SK-N-SH (cell line): ENCODE measurements at regions not wholly inside any gene's neighbourhood (a gene's known extent, or its start where the extent isn't known, plus 50 kb on each side); places are given as distances from the start of the nearest gene placed in this dataset.
"Not testable (repeated sequence)": the region's sequence is repeated elsewhere in the genome, so short reads cannot be mapped to it uniquely, and the experiment has no call there.

Experiments used
- ELF1 ChIP-seq: IDR thresholded peaks from 2 replicates; pipeline ENCODE4 v1.4.0; 2012
- TEAD4 ChIP-seq: IDR thresholded peaks from 2 replicates; pipeline ENCODE4 v1.4.0; 2012; ENCODE audit warnings: mild to moderate bottlenecking, borderline replicate concordance; ENCODE audit not compliant: insufficient read depth
- TF ChIP-seq, protein P1 (sequence below): fragments of 150-350 bp; IDR thresholded peaks from 2 replicates; pipeline ENCODE4 v1.6.1; 2017; ENCODE audit warnings: antibody characterized with exemption, low read length, low read depth, borderline replicate concordance
- TF ChIP-seq, protein P2 (sequence below): IDR thresholded peaks from 2 replicates; pipeline ENCODE4 v1.4.0; 2012; ENCODE audit warnings: low read depth, borderline replicate concordance

DNA sequence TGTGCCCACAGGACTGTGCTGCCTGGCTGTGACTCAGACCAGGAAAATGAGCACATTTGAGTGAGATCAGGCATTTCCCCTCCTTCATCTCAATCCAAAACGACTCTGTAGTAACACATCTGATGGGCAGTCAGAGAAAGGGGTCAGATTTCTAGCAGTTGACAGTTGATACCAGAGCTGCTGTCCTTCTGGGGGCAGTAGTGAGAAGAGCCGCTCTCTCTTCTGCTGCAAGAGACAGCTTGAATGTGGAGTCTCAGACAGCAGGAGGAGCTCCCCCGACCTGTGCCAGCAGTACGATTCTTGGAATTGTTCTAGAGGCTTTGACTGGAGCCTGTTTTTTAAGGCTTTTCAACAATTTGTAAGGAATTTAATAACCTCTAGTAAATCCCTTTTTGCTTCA, 1413.7 kb downstream of the RPIA start:
- TF ChIP-seq, protein P1, sequence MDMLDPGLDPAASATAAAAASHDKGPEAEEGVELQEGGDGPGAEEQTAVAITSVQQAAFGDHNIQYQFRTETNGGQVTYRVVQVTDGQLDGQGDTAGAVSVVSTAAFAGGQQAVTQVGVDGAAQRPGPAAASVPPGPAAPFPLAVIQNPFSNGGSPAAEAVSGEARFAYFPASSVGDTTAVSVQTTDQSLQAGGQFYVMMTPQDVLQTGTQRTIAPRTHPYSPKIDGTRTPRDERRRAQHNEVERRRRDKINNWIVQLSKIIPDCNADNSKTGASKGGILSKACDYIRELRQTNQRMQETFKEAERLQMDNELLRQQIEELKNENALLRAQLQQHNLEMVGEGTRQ: not testable (repeated sequence)
- TF ChIP-seq, protein P2, sequence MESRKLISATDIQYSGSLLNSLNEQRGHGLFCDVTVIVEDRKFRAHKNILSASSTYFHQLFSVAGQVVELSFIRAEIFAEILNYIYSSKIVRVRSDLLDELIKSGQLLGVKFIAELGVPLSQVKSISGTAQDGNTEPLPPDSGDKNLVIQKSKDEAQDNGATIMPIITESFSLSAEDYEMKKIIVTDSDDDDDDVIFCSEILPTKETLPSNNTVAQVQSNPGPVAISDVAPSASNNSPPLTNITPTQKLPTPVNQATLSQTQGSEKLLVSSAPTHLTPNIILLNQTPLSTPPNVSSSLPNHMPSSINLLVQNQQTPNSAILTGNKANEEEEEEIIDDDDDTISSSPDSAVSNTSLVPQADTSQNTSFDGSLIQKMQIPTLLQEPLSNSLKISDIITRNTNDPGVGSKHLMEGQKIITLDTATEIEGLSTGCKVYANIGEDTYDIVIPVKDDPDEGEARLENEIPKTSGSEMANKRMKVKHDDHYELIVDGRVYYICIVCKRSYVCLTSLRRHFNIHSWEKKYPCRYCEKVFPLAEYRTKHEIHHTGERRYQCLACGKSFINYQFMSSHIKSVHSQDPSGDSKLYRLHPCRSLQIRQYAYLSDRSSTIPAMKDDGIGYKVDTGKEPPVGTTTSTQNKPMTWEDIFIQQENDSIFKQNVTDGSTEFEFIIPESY: not testable (repeated sequence)
- not testable (repeated sequence) for TF ChIP-seq ELF1, TEAD4
